ENCODE measurements at regions not wholly inside any gene's neighbourhood (a gene's known extent, or its start where the extent isn't known, plus 50 kb on each side); places are given as distances from the start of the nearest gene placed in this dataset.

DNA sequence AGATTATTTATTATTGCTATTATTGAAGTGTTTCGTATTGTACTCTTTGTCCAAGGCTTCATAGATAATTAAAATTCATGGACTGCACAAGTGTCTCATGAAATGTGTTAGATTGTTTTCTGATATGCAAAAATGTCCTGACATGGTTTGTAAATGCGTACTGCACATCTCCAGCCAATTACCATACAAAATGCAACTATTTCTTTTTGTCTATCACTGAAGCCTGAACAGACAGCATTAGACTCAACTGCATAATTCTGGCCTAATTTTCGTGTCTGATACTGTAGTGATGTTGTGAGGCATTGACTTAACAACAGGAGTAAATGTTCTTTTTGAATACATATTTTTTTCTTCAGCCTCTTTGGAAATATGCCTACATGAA, 498.2 kb upstream of the CD180 start:
- no peak for DNase-seq (ENCODE audit: low read depth in 2 of 2)

- no peak for DNase-seq (ENCODE audit: low read depth in 2 of 2)
Observed at GRCh38 chr5:67693956-67694809, 497.6 kb upstream of the CD180 start.

DNA sequence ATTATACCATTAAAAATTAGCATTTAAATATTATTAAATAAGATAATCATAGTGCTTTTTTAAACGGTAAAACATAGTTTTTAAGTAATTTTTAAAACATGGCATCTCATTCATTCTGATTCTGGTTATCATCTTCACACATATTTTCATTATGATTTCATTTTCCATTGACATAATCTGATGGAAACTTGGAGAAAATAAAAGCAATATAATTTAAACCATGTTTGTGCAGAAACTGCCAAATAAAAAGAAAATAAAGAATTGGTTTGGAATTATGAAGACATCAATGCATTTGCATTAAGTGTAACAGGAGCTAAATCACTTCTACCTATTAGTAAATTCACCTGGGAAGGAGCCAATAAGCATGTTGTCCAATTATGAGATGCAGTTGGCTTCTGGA, 490.1 kb upstream of the CD180 start:
- no peak for DNase-seq (ENCODE audit: low read depth in 2 of 2)

- no peak for DNase-seq (ENCODE audit: low read depth in 2 of 2)
Observed at GRCh38 chr5:67681703-67682102, 485.1 kb upstream of the CD180 start.

- DNase-seq (ENCODE audit: low read depth in 2 of 2), result no peak
Observed at GRCh38 chr5:67680099-67680498, 483.5 kb upstream of the CD180 start.

- DNase-seq (ENCODE audit: low read depth in 2 of 2), result no peak
Observed at GRCh38 chr5:67679184-67679841, 482.7 kb upstream of the CD180 start.

GRCh38 chr5:67678594-67678993, 482.0 kb upstream of the CD180 start:
- no peak for DNase-seq (ENCODE audit: low read depth in 2 of 2)

GRCh38 chr5:67677422-67677970, 480.9 kb upstream of the CD180 start:
- no peak for DNase-seq (ENCODE audit: low read depth in 2 of 2)

GRCh38 chr5:67676863-67677262, 480.3 kb upstream of the CD180 start:
- no peak for DNase-seq (ENCODE audit: low read depth in 2 of 2)

- DNase-seq (ENCODE audit: low read depth in 2 of 2), result no peak
Observed at GRCh38 chr5:67674159-67674655, 477.6 kb upstream of the CD180 start.

GRCh38 chr5:67673618-67674017, 477.0 kb upstream of the CD180 start:
- DNase-seq (ENCODE audit: low read depth in 2 of 2), result no peak

GRCh38 chr5:67673180-67673579, 476.6 kb upstream of the CD180 start:
- DNase-seq (ENCODE audit: low read depth in 2 of 2), result no peak

GRCh38 chr5:67672636-67673035, 476.0 kb upstream of the CD180 start:
- DNase-seq (ENCODE audit: low read depth in 2 of 2), result no peak

GRCh38 chr5:67669916-67670315, 473.3 kb upstream of the CD180 start:
- no peak for DNase-seq (ENCODE audit: low read depth in 2 of 2)

DNA sequence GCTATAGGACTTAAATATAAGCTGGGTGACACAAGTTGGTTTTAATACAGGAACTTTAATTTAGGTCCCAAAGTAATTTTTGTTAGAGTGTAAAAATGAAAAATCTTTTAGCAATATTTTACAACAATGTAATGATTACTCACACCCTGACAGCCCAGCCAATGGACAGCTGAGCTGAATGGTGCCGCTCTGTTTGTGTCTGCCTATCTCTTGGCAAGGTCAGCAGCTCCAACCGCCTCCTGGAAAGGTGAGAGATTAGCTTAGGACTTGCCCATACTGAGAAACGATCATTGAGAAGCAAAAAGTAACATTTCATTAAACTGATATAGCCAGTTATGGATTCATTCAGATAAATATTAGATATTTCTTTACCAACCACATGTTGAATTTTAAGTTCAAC, 463.6 kb upstream of the CD180 start:
- no peak for DNase-seq (ENCODE audit: low read depth in 2 of 2)

DNA sequence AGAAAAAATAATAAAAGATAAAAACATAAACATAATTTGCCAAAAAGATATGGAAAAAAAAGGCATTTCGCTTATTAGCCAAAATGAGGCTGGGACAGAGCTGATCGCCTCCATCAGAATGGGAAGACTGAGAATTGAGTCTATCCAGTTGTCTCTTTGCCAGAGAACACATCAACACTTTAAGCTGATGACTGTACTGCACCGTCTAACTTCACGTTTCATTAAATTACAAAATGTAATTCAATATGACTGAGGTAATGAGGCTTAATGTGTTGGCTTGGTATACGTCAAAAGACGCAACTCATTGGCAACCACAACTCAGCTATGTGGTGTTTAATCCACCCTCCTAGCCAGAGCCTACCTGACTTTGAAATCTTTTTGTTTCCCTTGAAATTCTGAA, 462.7 kb upstream of the CD180 start:
- DNase-seq (ENCODE audit: low read depth in 2 of 2), result no peak

DNA sequence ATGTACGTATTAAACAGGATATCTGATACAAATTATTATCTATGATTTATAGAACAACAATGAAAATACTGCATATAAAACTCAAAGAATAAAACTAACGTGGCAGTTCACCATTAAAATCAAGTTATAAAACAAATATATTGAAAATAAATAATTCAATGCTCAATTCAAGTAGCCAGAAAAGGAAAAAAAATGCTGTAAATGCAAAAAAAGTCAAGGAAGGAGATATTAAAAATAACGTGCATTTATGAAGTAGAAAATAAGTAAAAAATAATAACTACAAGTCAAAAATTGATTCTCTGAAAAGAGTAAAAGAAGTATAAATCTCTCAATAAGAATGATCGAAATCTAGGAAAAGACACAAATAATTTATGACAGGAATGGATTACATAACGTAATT, 460.5 kb upstream of the CD180 start:
- DNase-seq (ENCODE audit: low read depth in 2 of 2), result no peak

- no peak for DNase-seq (ENCODE audit: low read depth in 2 of 2)
Observed at GRCh38 chr5:67652201-67652600, 455.6 kb upstream of the CD180 start.

DNA sequence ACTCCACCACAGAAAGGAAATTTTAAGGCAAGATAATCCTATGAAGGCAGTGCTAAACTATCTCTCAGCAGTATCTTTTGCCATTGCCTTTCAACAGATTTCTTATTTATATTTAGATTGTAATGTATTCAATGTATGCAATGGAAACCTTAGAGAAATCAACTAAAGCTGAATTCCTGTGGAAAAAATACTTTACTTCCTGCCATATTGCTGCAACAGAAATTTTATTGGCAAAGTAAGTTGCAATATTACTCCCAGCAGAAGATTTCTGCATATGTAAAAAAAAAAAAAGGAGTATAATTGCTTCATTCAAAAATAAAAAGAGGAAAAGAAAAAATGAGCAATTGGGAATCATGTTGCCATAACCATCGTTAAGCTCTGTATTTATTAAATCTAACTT, 454.6 kb upstream of the CD180 start:
- no peak for DNase-seq (ENCODE audit: low read depth in 2 of 2)

DNA sequence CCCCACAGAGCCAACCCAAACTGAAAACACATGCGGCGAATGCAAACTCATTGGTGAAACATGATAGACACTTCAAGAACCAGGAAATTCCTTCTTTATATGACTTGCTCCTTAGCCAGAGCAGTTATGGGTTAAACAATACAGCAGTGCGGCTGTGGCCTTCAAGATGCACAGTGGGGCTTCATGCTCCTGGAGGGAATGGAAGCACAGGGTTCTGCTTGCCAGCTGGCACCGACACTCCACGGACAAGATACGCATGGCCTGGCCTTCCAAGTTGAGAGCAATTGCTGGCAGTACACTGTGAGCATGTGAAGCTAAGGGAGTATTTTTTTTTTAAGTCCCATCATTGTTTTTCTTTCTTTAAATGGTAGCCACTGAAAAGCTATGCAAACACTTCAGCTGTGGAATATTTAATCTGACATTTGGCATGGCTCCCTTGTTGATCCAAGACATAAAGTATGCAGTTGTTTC, 451.6 kb upstream of the CD180 start:
- no peak for DNase-seq (ENCODE audit: low read depth in 2 of 2)

DNA sequence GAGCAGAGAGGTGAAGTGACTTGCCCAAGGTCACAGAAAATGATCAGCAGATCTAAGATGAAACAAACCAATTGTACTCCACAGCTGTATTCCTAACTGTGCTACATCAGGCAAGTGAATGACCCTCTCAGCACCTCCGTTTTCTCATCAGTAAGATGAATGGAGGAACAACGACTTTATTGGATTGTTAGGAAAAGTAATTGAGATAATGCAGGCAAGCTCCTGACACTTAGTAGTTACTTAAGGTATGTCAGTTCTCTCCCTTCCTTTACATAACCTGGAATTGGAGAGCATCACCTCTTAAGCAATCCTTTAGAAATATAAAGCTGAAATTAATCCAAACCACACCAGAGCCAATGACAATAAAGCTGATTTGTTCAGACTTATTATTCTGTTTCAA, 451.2 kb upstream of the CD180 start:
- DNase-seq (ENCODE audit: low read depth in 2 of 2), result no peak

- no peak for DNase-seq (ENCODE audit: low read depth in 2 of 2)
Observed at GRCh38 chr5:67644221-67644920, 447.8 kb upstream of the CD180 start.

Measured in activated CD8-positive, alpha-beta memory T cell treated with anti-CD3 and anti-CD28 coated beads for 4 hours (primary cell).